ENCODE measurements at regions not wholly inside any gene's neighbourhood (a gene's known extent, or its start where the extent isn't known, plus 50 kb on each side); places are given as distances from the start of the nearest gene placed in this dataset.

DNA sequence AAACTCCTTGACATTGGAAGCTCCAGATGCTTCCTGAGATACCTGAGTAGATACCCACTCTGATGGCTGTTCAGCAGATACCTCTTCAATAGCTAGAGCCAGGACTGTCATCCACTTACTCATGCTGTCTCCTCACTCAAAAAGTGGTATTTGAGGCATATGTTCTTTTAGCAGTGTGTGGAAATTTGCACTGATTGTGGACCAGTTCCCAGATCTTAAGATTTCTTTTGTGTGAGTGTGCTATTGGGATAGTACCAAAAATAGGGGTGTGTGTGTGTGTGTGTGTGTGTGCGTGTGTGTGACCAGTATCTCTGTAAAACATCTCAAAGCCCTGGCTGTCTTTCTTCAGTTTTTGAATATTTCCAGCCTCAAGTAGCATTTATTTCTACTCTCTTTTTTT is 108.3 kb downstream of the SLITRK5 start:
- Histone ChIP-seq H3K27ac (ENCODE audit: low read depth in 1 of 2, low read length in 2 of 2) (no peak overlapping the region), H3K9me3 (ENCODE audit: control insufficient read depth in 4 of 4, low read length in 3 of 4) (no peaks in the 10 kb centered on the region), H3K4me3 (ENCODE audit: low read depth in 1 of 3, low read length in 3 of 3) (no peak overlapping the region), H3K4me1 (ENCODE audit: control insufficient read depth in 4 of 4, insufficient read depth in 4 of 4, low read length in 3 of 4) (no peaks in the 10 kb centered on the region), H3K27me3 (ENCODE audit: control insufficient read depth in 4 of 4, insufficient read depth in 4 of 4, low read length in 3 of 4) (no peaks in the 10 kb centered on the region), H3K36me3 (ENCODE audit: control insufficient read depth in 4 of 4, insufficient read depth in 3 of 4, low read depth in 1 of 4, low read length in 3 of 4) (no peaks in the 10 kb centered on the region), H3K9ac (ENCODE audit: low read depth in 1 of 2, low read length in 2 of 2) (no peak overlapping the region)
- TF ChIP-seq, protein P1, sequence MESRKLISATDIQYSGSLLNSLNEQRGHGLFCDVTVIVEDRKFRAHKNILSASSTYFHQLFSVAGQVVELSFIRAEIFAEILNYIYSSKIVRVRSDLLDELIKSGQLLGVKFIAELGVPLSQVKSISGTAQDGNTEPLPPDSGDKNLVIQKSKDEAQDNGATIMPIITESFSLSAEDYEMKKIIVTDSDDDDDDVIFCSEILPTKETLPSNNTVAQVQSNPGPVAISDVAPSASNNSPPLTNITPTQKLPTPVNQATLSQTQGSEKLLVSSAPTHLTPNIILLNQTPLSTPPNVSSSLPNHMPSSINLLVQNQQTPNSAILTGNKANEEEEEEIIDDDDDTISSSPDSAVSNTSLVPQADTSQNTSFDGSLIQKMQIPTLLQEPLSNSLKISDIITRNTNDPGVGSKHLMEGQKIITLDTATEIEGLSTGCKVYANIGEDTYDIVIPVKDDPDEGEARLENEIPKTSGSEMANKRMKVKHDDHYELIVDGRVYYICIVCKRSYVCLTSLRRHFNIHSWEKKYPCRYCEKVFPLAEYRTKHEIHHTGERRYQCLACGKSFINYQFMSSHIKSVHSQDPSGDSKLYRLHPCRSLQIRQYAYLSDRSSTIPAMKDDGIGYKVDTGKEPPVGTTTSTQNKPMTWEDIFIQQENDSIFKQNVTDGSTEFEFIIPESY (IDR thresholded peaks at IDR 0.05) = no peak
- TF ChIP-seq FOXA2 (IDR thresholded peaks at IDR 0.05) (no peak), RAD21 (IDR thresholded peaks at IDR 0.05) (no peak), JUND (IDR thresholded peaks at IDR 0.05) (no peak), HNF4G (IDR thresholded peaks at IDR 0.05) (no peak), CTCF (IDR thresholded peaks at IDR 0.05; ENCODE audit: low read depth, low read length, missing input control) (no peak), TAF1 (conservative IDR thresholded peaks at IDR 0.05) (no peak), EGR1 (IDR thresholded peaks at IDR 0.05; ENCODE audit: low read depth in 2 of 2) (no peak), HNF4A (conservative IDR thresholded peaks at IDR 0.05) (no peak), ATF3 (IDR thresholded peaks at IDR 0.05) (no peak), RXRA (IDR thresholded peaks at IDR 0.05) (no peak), NR2F2 (IDR thresholded peaks at IDR 0.05) (no peak), YY1 (IDR thresholded peaks at IDR 0.05) (no peak), GABPA (IDR thresholded peaks at IDR 0.05 in 1 of 2, conservative IDR thresholded peaks at IDR 0.05 in 1 of 2) (no peak), FOXA1 (IDR thresholded peaks at IDR 0.05) (no peak), SP1 (IDR thresholded peaks at IDR 0.05) (no peak), REST (IDR thresholded peaks at IDR 0.05) (no peak), MAX (IDR thresholded peaks at IDR 0.05) (no peak)
- DNase-seq (ENCODE audit: low spot score) = no peak
- WGBS = 72% methylated on average over 1 of the region's 1 CpG

Data from liver (tissue), 8 donors.